GM08714 (cell line): ENCODE measurements at regions not wholly inside any gene's neighbourhood (a gene's known extent, or its start where the extent isn't known, plus 50 kb on each side); places are given as distances from the start of the nearest gene placed in this dataset.
"Not testable (repeated sequence)": the region's sequence is repeated elsewhere in the genome, so short reads cannot be mapped to it uniquely, and the experiment has no call there.

Source experiments
- H3K4me3 ChIP-seq: fragments of 200-500 bp; sonication (Bioruptor generic); 2 replicates; pipeline ENCODE4 v1.5.1; 2014; ENCODE audit warnings: mild to moderate bottlenecking, low read length, inconsistent platforms
- ZNF274 ChIP-seq: IDR thresholded peaks from 2 replicates; pipeline ENCODE4 v1.6.1; 2012; ENCODE audit warnings: mild to moderate bottlenecking, low read depth, low read length

- TF ChIP-seq ZNF274, result no peak
- no peak overlapping the region for H3K4me3 ChIP-seq
Measured at GRCh38 chr21:28078126-28078525, 914.6 kb downstream of the LTN1 start.

GRCh38 chr21:28074676-28075075, 918.0 kb downstream of the LTN1 start:
- no peak for TF ChIP-seq ZNF274
- H3K4me3 ChIP-seq, result no peak overlapping the region

- TF ChIP-seq ZNF274, result no peak
- no peak overlapping the region for H3K4me3 ChIP-seq
Measured at GRCh38 chr21:28072601-28073000, 920.1 kb downstream of the LTN1 start.

GRCh38 chr21:28069450-28069923, 923.2 kb downstream of the LTN1 start:
- H3K4me3 ChIP-seq, result no peak overlapping the region
- no peak for TF ChIP-seq ZNF274

- no peak for TF ChIP-seq ZNF274
- H3K4me3 ChIP-seq, result no peak overlapping the region
Measured at GRCh38 chr21:28068455-28069358, 924.0 kb downstream of the LTN1 start.

- no peak overlapping the region for H3K4me3 ChIP-seq
- TF ChIP-seq ZNF274, result no peak
Measured at GRCh38 chr21:28066596-28067387, 925.9 kb downstream of the LTN1 start.

GRCh38 chr21:28066076-28066475, 926.6 kb downstream of the LTN1 start:
- H3K4me3 ChIP-seq, result no peak overlapping the region
- TF ChIP-seq ZNF274, result no peak

GRCh38 chr21:28063241-28064216, 929.1 kb downstream of the LTN1 start:
- H3K4me3 ChIP-seq, result no peak overlapping the region
- no peak for TF ChIP-seq ZNF274

GRCh38 chr21:28052956-28053355, 939.7 kb downstream of the LTN1 start:
- not testable (repeated sequence) for H3K4me3 ChIP-seq

- H3K4me3 ChIP-seq, result not testable (repeated sequence)
Measured at GRCh38 chr21:28051649-28052048, 941.0 kb downstream of the LTN1 start.

- H3K4me3 ChIP-seq, result not testable (repeated sequence)
Measured at GRCh38 chr21:28035692-28036091, 957.0 kb downstream of the LTN1 start.

GRCh38 chr21:28034916-28035315, 957.8 kb downstream of the LTN1 start:
- H3K4me3 ChIP-seq, result not testable (repeated sequence)

GRCh38 chr21:28034334-28034733, 958.3 kb downstream of the LTN1 start:
- not testable (repeated sequence) for H3K4me3 ChIP-seq

GRCh38 chr21:28032652-28033051, 960.0 kb downstream of the LTN1 start:
- not testable (repeated sequence) for H3K4me3 ChIP-seq

GRCh38 chr21:28031066-28031465, 961.6 kb downstream of the LTN1 start:
- H3K4me3 ChIP-seq, result not testable (repeated sequence)
